ENCODE measurements at regions not wholly inside any gene's neighbourhood (a gene's known extent, or its start where the extent isn't known, plus 50 kb on each side); places are given as distances from the start of the nearest gene placed in this dataset.

GRCh38 chr3:111438283-111438682 lies 103.7 kb upstream of the CD96 start:
- Histone ChIP-seq H3K4me1 (ENCODE audit: low read length) (no peaks in the 10 kb centered on the region), H3K4me3 (ENCODE audit: low read length) (no peak overlapping the region), H4K20me1 (ENCODE audit: insufficient read depth, low read length) (no peaks in the 10 kb centered on the region), H2AFZ (ENCODE audit: low read depth, low read length) (no peak overlapping the region), H3K27me3 (ENCODE audit: low read depth, low read length) (no peaks in the 10 kb centered on the region), H3K9ac (ENCODE audit: low read length) (no peak overlapping the region), H3K9me3 (ENCODE audit: insufficient read depth, low read length) (no peaks in the 10 kb centered on the region), H3K4me2 (ENCODE audit: low read length) (no peak overlapping the region), H3K36me3 (replicated peaks; ENCODE audit: low read depth, low read length) (no peaks in the 10 kb centered on the region), H3K27ac (ENCODE audit: low read length) (no peak overlapping the region), H3K79me2 (ENCODE audit: low read length) (no peaks in the 10 kb centered on the region)
- TF ChIP-seq CTCF (IDR thresholded peaks at IDR 0.05; ENCODE audit: low read depth, low read length), result no peak
- no peak for TF ChIP-seq EZH2phosphoT487 (IDR thresholded peaks at IDR 0.05; ENCODE audit: low read depth)

DNA sequence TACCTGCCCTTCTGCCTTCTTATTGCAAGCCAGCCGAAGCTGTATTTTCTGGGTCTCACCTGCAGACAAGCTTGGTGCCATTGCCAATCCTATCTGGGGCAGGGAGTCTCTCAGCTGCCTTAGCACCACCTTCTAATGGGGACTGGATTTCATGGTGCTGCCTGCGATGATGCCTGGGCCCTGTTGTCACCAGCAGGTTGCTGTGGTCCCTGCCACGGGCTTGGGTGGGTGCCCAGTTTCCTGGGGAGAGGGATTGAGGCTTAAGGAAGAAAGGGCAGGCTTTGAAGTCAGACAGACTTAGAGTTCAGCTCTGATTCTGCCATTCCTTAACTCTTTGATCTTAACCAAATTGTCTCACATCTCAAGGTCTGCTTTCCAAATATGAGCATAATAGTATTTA lies 87.4 kb upstream of the CD96 start:
- H3K27me3 ChIP-seq (ENCODE audit: low read depth, low read length), result no peaks in the 10 kb centered on the region
- H2AFZ ChIP-seq (ENCODE audit: low read depth, low read length), result no peak overlapping the region
- H3K9me3 ChIP-seq (ENCODE audit: insufficient read depth, low read length), result no peaks in the 10 kb centered on the region
- H3K9ac ChIP-seq (ENCODE audit: low read length), result no peak overlapping the region
- H3K4me1 ChIP-seq (ENCODE audit: low read length), result no peaks in the 10 kb centered on the region
- TF ChIP-seq EZH2phosphoT487 (IDR thresholded peaks at IDR 0.05; ENCODE audit: low read depth), result no peak
- TF ChIP-seq CTCF (IDR thresholded peaks at IDR 0.05; ENCODE audit: low read depth, low read length), result no peak
- no peaks in the 10 kb centered on the region for H4K20me1 ChIP-seq (ENCODE audit: insufficient read depth, low read length)
- H3K4me3 ChIP-seq (ENCODE audit: low read length), result no peak overlapping the region
- no peaks in the 10 kb centered on the region for H3K36me3 ChIP-seq (replicated peaks; ENCODE audit: low read depth, low read length)
- no peak overlapping the region for H3K27ac ChIP-seq (ENCODE audit: low read length)
- no peak overlapping the region for H3K4me2 ChIP-seq (ENCODE audit: low read length)
- H3K79me2 ChIP-seq (ENCODE audit: low read length), result no peaks in the 10 kb centered on the region

- Histone ChIP-seq H3K36me3 (replicated peaks; ENCODE audit: low read depth, low read length) (no peaks in the 10 kb centered on the region), H3K79me2 (ENCODE audit: low read length) (no peaks in the 10 kb centered on the region), H3K27ac (ENCODE audit: low read length) (no peak overlapping the region), H3K4me2 (ENCODE audit: low read length) (no peak overlapping the region), H3K4me3 (ENCODE audit: low read length) (no peak overlapping the region), H3K27me3 (ENCODE audit: low read depth, low read length) (no peaks in the 10 kb centered on the region), H2AFZ (ENCODE audit: low read depth, low read length) (no peak overlapping the region), H4K20me1 (ENCODE audit: insufficient read depth, low read length) (no peaks in the 10 kb centered on the region), H3K9me3 (ENCODE audit: insufficient read depth, low read length) (no peaks in the 10 kb centered on the region), H3K4me1 (ENCODE audit: low read length) (no peaks in the 10 kb centered on the region), H3K9ac (ENCODE audit: low read length) (no peak overlapping the region)
- TF ChIP-seq EZH2phosphoT487 (IDR thresholded peaks at IDR 0.05; ENCODE audit: low read depth) (no peak), CTCF (IDR thresholded peaks at IDR 0.05; ENCODE audit: low read depth, low read length) (no peak)
Observed at GRCh38 chr3:111465081-111465670, 76.8 kb upstream of the CD96 start.

DNA sequence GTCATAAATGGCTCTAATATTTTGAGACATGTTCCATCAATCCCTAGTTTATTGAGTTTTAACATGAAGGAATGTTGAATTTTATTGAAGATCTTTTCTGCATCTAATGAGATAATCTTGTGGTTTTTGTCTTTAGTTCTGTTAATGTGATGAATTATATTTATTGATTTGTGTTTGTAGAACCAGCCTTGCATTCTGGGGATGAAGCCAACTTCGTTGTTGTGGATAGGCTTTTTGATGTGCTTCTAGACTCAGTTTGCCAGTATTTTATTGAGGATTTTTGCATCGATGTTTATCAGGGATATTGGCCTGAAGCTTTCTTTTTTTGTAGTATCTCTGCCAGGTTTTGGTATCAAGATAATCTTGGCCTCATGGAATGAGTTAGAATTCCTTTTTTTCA lies 72.0 kb upstream of the CD96 start:
- TF ChIP-seq CTCF (IDR thresholded peaks at IDR 0.05; ENCODE audit: low read depth, low read length) (no peak), EZH2phosphoT487 (IDR thresholded peaks at IDR 0.05; ENCODE audit: low read depth) (no peak)
- Histone ChIP-seq H3K4me1 (ENCODE audit: low read length) (no peaks in the 10 kb centered on the region), H3K4me3 (ENCODE audit: low read length) (no peak overlapping the region)

More for the DNA sequence above, 72.0 kb upstream of the CD96 start:
- Histone ChIP-seq H3K4me2 (ENCODE audit: low read length) (no peak overlapping the region), H3K36me3 (replicated peaks; ENCODE audit: low read depth, low read length) (no peaks in the 10 kb centered on the region), H3K9me3 (ENCODE audit: insufficient read depth, low read length) (no peaks in the 10 kb centered on the region), H3K9ac (ENCODE audit: low read length) (no peak overlapping the region), H2AFZ (ENCODE audit: low read depth, low read length) (no peak overlapping the region), H3K27ac (ENCODE audit: low read length) (no peak overlapping the region), H3K79me2 (ENCODE audit: low read length) (no peaks in the 10 kb centered on the region), H3K27me3 (ENCODE audit: low read depth, low read length) (no peaks in the 10 kb centered on the region), H4K20me1 (ENCODE audit: insufficient read depth, low read length) (no peaks in the 10 kb centered on the region)

Data from OCI-LY3 (cell line).